ENCODE measurements at regions not wholly inside any gene's neighbourhood (a gene's known extent, or its start where the extent isn't known, plus 50 kb on each side); places are given as distances from the start of the nearest gene placed in this dataset.
A peak's percentile ranks its signal among the peaks of the same experiment; 100 is the strongest.

- no peak for DNase-seq (ENCODE audit: low read depth)
Measured at GRCh38 chr7:67762516-67762915, 765.9 kb downstream of the TYW1 start.

GRCh38 chr7:67764289-67764688, 767.7 kb downstream of the TYW1 start:
- no peak for DNase-seq (ENCODE audit: low read depth)

GRCh38 chr7:67765481-67766175, 769.0 kb downstream of the TYW1 start:
- DNase-seq (ENCODE audit: low read depth): no peak

- DNase-seq (ENCODE audit: low read depth): no peak
Measured at GRCh38 chr7:67766906-67767410, 770.3 kb downstream of the TYW1 start.

GRCh38 chr7:67771846-67772605, 775.4 kb downstream of the TYW1 start:
- no peak for DNase-seq (ENCODE audit: low read depth)

- no peak for DNase-seq (ENCODE audit: low read depth)
Measured at GRCh38 chr7:67773081-67773480, 776.4 kb downstream of the TYW1 start.

- DNase-seq (ENCODE audit: low read depth): no peak
Measured at GRCh38 chr7:67777119-67777518, 780.5 kb downstream of the TYW1 start.

- DNase-seq (ENCODE audit: low read depth): no peak
Measured at GRCh38 chr7:67781841-67782240, 785.2 kb downstream of the TYW1 start.

GRCh38 chr7:67786021-67786420, 789.4 kb downstream of the TYW1 start:
- no peak for DNase-seq (ENCODE audit: low read depth)

- no peak for DNase-seq (ENCODE audit: low read depth)
Measured at GRCh38 chr7:67788669-67789068, 792.0 kb downstream of the TYW1 start.

GRCh38 chr7:67791918-67792317, 795.3 kb downstream of the TYW1 start:
- no peak for DNase-seq (ENCODE audit: low read depth)

- no peak for DNase-seq (ENCODE audit: low read depth)
Measured at GRCh38 chr7:67794544-67794943, 797.9 kb downstream of the TYW1 start.

- DNase-seq (ENCODE audit: low read depth): no peak
Measured at GRCh38 chr7:67803789-67804188, 807.2 kb downstream of the TYW1 start.

GRCh38 chr7:67805921-67806471, 809.4 kb downstream of the TYW1 start:
- DNase-seq (ENCODE audit: low read depth): no peak

GRCh38 chr7:67807826-67808225, 811.2 kb downstream of the TYW1 start:
- no peak for DNase-seq (ENCODE audit: low read depth)

GRCh38 chr7:67809586-67809985, 813.0 kb downstream of the TYW1 start:
- no peak for DNase-seq (ENCODE audit: low read depth)

- no peak for DNase-seq (ENCODE audit: low read depth)
Measured at GRCh38 chr7:67813621-67814292, 817.1 kb downstream of the TYW1 start.

- no peak for DNase-seq (ENCODE audit: low read depth)
Measured at GRCh38 chr7:67817481-67817880, 820.8 kb downstream of the TYW1 start.

GRCh38 chr7:67821116-67821515, 824.5 kb downstream of the TYW1 start:
- no peak for DNase-seq (ENCODE audit: low read depth)

- DNase-seq (ENCODE audit: low read depth): peak; percentile 2
Measured at GRCh38 chr7:67823345-67823744, 826.7 kb downstream of the TYW1 start.

- DNase-seq (ENCODE audit: low read depth): no peak
Measured at GRCh38 chr7:67825356-67825755, 828.7 kb downstream of the TYW1 start.

GRCh38 chr7:67841896-67842295, 845.3 kb downstream of the TYW1 start:
- no peak for DNase-seq (ENCODE audit: low read depth)

- no peak for DNase-seq (ENCODE audit: low read depth)
Measured at GRCh38 chr7:67842571-67842970, 845.9 kb downstream of the TYW1 start.

All from fibroblast of gingiva (primary cell).